Breast epithelium (tissue), 4 donors: ENCODE measurements at regions not wholly inside any gene's neighbourhood (a gene's known extent, or its start where the extent isn't known, plus 50 kb on each side); places are given as distances from the start of the nearest gene placed in this dataset.
"Not testable (repeated sequence)": the region's sequence is repeated elsewhere in the genome, so short reads cannot be mapped to it uniquely, and the experiment has no call there.

Experiments used
- DNase-seq, 2 donors: peaks; one replicate each; pipeline ENCODE4 v3.0.0-alpha.2; 2019; ENCODE audit warnings: low spot score in 2 of 2
- H3K27ac ChIP-seq, 2 donors: fragments of 200-600 bp; sonication (generic) in 1 of 2; one replicate each; pipeline ENCODE4 v1.5.1; 2016 to 2019; ENCODE audit warnings: mild to moderate bottlenecking in 1 of 2
- H3K27me3 ChIP-seq, 2 donors: fragments of 200-600 bp; sonication (generic) in 1 of 2; one replicate each; pipeline versions ENCODE4 v1.5.1 to v1.6.0; 2017 to 2019; ENCODE audit warnings: control low read depth in 1 of 2, mild to moderate bottlenecking in 1 of 2
- H3K36me3 ChIP-seq: fragments of 200-600 bp; one replicate; pipeline ENCODE4 v1.5.1; 2019
- H3K4me1 ChIP-seq, 2 donors: fragments of 200-600 bp; sonication (generic); one replicate each; pipeline ENCODE4 v1.5.1; 2016 to 2019; ENCODE audit warnings: control low read depth in 1 of 2
- H3K4me3 ChIP-seq, 3 donors: fragments of 200-600 bp; sonication (generic); 1 replicate in 2 of 3; 2 replicates in 1 of 3; pipeline ENCODE4 v1.5.1; 2016 to 2019; ENCODE audit warnings: mild to moderate bottlenecking in 3 of 3, moderate library complexity in 2 of 3
- H3K9me3 ChIP-seq, 2 donors: fragments of 200-600 bp; sonication (generic) in 1 of 2; one replicate each; pipeline ENCODE4 v1.5.1; 2016 to 2019; ENCODE audit warnings: control low read depth in 1 of 2
- POLR2A ChIP-seq: fragments of 450-650 bp; IDR thresholded peaks from one replicate; pipeline ENCODE4 v1.6.1; 2016; ENCODE audit warnings: antibody characterized with exemption, mild to moderate bottlenecking, moderate library complexity
- POLR2AphosphoS5 ChIP-seq, 3 donors: sonication (generic); formaldehyde crosslinking; IDR thresholded peaks; one replicate each; pipeline ENCODE4 v1.6.1; 2017; ENCODE audit warnings: antibody characterized with exemption in 3 of 3
- intact Hi-C: fragments of 100-400 bp; cut with DNase I; formaldehyde crosslinking; loops from one replicate; pipeline ENCODE4 v1.15.1; 2023; ENCODE audit warnings: low total_unique reads
- TF ChIP-seq, protein P1 (sequence below), 3 donors: fragments of 450-650 bp; IDR thresholded peaks; one replicate each; pipeline ENCODE4 v1.5.1; 2016 to 2017; ENCODE audit warnings: antibody characterized with exemption in 3 of 3, mild to moderate bottlenecking in 3 of 3, moderate library complexity in 3 of 3

DNA sequence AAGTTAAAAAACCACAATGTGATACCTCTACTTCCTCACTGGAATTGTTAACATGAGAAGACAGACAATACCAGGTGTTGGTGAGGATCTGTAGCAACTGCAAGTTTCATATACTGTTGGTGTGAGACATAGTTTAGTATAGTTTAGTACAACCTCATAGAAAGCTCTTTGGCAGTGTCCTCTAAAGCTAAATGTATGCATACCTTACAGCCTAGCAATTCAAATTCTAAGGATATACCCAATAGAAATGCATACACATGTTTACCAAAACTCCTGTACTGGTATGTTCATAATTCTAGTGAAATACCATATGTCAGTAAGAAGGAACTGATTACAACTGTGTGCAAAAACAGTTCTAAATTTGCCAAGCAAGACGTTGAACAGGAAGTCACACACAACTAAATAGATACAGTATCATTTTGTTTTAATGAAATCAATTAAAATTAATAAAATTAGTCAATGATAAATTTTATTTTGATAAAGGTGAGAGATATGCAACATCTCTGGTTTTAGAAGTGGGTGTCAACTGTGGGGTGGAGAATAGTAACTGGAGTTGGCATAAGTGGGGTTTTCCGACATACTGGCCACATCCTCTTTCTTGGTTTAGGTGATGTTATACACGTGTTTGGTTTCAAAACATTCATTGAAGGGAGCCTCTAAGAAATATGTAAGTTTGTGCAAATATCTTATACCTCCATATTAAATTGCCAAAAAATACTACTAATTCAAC, 450.7 kb downstream of the PTPRC start:
- DNase-seq: no peak
- TF ChIP-seq POLR2AphosphoS5 (IDR thresholded peaks at IDR 0.05) (no peak), POLR2A (no peak)
- TF ChIP-seq, protein P1, sequence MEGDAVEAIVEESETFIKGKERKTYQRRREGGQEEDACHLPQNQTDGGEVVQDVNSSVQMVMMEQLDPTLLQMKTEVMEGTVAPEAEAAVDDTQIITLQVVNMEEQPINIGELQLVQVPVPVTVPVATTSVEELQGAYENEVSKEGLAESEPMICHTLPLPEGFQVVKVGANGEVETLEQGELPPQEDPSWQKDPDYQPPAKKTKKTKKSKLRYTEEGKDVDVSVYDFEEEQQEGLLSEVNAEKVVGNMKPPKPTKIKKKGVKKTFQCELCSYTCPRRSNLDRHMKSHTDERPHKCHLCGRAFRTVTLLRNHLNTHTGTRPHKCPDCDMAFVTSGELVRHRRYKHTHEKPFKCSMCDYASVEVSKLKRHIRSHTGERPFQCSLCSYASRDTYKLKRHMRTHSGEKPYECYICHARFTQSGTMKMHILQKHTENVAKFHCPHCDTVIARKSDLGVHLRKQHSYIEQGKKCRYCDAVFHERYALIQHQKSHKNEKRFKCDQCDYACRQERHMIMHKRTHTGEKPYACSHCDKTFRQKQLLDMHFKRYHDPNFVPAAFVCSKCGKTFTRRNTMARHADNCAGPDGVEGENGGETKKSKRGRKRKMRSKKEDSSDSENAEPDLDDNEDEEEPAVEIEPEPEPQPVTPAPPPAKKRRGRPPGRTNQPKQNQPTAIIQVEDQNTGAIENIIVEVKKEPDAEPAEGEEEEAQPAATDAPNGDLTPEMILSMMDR (IDR thresholded peaks at IDR 0.05): no peak
- no peak overlapping the region for H3K4me3 ChIP-seq
- H3K36me3 ChIP-seq: no peaks in the 10 kb centered on the region
- H3K9me3 ChIP-seq: no peaks in the 10 kb centered on the region
- intact Hi-C loops: no loop called here
- H3K4me1 ChIP-seq: no peaks in the 10 kb centered on the region
- H3K27ac ChIP-seq: no peak overlapping the region
- no peaks in the 10 kb centered on the region for H3K27me3 ChIP-seq

DNA sequence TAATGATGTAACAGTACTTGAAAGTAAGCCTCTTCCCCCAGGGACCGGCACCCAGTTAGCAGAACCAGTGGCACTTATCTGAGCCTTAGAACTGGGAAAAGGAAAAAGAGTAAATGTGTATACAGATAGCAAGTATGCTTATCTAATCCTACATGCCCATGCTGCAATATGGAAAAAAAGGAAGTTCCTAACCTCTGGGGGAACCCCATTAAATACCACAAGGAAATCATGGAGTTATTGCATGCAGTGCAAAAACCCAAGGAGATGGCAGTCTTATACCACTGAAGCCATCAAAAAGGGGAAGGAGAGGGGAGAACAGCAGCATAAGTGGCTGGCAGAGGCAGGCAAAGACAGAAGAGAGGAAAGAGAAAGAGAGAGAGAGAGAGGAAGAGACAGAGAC, 456.8 kb downstream of the PTPRC start:
- H3K27ac ChIP-seq, intact Hi-C loops, H3K4me1 ChIP-seq, H3K4me3 ChIP-seq, H3K9me3 ChIP-seq, H3K27me3 ChIP-seq, DNase-seq, H3K36me3 ChIP-seq: not testable (repeated sequence)

DNA sequence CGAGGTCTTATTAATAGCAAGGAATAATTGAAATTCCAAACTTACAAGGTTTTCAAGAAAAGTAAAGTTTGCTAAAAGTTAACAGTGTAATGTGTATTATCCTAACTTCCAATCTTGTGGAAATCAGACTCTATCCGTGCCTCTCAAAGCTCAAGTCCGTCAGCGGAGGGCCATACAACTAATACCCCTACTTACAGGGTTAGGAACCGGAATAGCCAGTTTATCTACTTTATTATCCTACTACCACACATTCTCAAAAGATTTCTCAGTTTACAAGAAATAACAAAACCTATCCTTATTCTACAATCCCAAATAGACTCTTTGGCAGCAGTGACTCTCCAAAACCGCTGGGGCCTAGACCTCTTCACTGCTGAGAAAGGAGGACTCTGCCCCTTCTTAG, 457.8 kb downstream of the PTPRC start:
- Histone ChIP-seq H3K27me3 (no peaks in the 10 kb centered on the region), H3K36me3 (no peaks in the 10 kb centered on the region), H3K4me3 (no peak overlapping the region), H3K9me3 (no peaks in the 10 kb centered on the region), H3K27ac (no peak overlapping the region), H3K4me1 (no peaks in the 10 kb centered on the region)
- intact Hi-C loops: no loop called here
- DNase-seq: no peak
- TF ChIP-seq POLR2A: no peak
- no peak for TF ChIP-seq POLR2AphosphoS5 (IDR thresholded peaks at IDR 0.05)
- TF ChIP-seq, protein P1 (IDR thresholded peaks at IDR 0.05): no peak

DNA sequence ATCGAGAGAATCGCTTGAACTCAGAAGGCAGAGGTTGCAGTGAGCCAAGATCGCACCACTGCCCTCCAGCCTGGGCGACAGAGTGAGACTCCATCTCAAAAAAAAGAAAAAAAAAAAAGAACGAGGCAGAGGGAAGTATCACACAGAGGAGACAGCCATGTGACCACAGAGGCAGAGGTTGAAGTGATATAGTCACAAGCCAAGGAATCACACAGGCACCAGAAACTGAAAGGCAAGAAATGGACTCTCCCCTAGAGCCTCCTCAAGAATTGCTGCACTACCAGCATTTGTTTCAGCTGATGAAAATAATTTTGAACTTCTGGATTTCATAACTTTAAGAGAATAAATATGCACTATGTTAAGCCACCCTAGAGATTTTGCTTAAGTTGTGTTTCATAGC, 459.6 kb downstream of the PTPRC start:
- intact Hi-C loops: no loop called here
- no peak for TF ChIP-seq POLR2A
- TF ChIP-seq, protein P1 (IDR thresholded peaks at IDR 0.05): no peak
- no peak for TF ChIP-seq POLR2AphosphoS5 (IDR thresholded peaks at IDR 0.05)
- no peak for DNase-seq
- Histone ChIP-seq H3K27me3 (no peaks in the 10 kb centered on the region), H3K4me1 (no peaks in the 10 kb centered on the region), H3K36me3 (no peaks in the 10 kb centered on the region), H3K4me3 (no peak overlapping the region), H3K27ac (no peak overlapping the region), H3K9me3 (peaks cover 0 to 8% of the 10 kb centered on the region in 2 donors)

DNA sequence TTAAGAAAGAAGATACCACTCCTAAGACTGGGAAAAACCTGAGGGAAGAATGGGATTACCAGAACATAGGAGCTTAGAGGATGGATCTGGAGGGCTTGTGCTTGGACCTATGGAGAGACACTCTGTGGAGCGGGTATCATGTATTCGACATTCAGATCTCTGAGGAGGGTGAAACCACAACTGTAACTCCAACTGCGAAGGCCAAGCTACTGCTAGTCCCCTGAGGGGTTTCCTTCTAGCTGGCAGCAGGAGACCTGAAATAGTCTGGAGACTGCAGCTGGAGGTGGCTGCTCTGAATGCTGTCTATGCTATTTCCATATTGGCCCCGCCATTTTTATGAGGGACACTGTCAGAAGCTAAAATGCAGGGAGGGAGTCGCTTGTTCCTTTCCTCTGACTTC, 462.3 kb downstream of the PTPRC start:
- Histone ChIP-seq H3K9me3 (peaks cover 0 to 8% of the 10 kb centered on the region in 2 donors), H3K36me3 (no peaks in the 10 kb centered on the region), H3K4me3 (no peak overlapping the region), H3K27me3 (no peaks in the 10 kb centered on the region), H3K27ac (no peak overlapping the region), H3K4me1 (no peaks in the 10 kb centered on the region)
- TF ChIP-seq POLR2AphosphoS5 (IDR thresholded peaks at IDR 0.05) (no peak), POLR2A (no peak)
- TF ChIP-seq, protein P1 (IDR thresholded peaks at IDR 0.05): no peak
- DNase-seq: no peak
- intact Hi-C loops: no loop called here
